Brain microvascular endothelial cell (primary cell): ENCODE measurements at regions not wholly inside any gene's neighbourhood (a gene's known extent, or its start where the extent isn't known, plus 50 kb on each side); places are given as distances from the start of the nearest gene placed in this dataset.

Source experiments
- DNase-seq: peaks from one replicate; pipeline ENCODE4 v3.0.0-alpha.2; 2020
- H3K27ac ChIP-seq: fragments of 250-450 bp; sonication (Bioruptor Pico); 2 replicates; pipeline ENCODE4 v1.5.1; 2020; ENCODE audit warnings: mild to moderate bottlenecking, moderate library complexity
- H3K27me3 ChIP-seq: fragments of 250-450 bp; sonication (Bioruptor Pico); replicated peaks from 2 replicates; pipeline ENCODE4 v1.5.1; 2020; ENCODE audit warnings: mild to moderate bottlenecking
- H3K36me3 ChIP-seq: fragments of 250-450 bp; sonication (Bioruptor Pico); replicated peaks from 2 replicates; pipeline ENCODE4 v1.5.1; 2020; ENCODE audit warnings: mild to moderate bottlenecking
- H3K4me3 ChIP-seq: 2 replicates; pipeline ENCODE4 v1.5.1; 2011; ENCODE audit warnings: low read depth, mild to moderate bottlenecking, control low read depth, low read length, moderate library complexity
- in situ Hi-C: cut with HindIII; loops from 2 replicates; pipeline ENCODE4 v1.10.0; 2017; ENCODE audit warnings: low sequenced_read_pairs, low pct_ligation_motif_present
- TF ChIP-seq, protein P1 (sequence below): IDR thresholded peaks from 2 replicates; pipeline ENCODE4 v1.5.1; 2011; ENCODE audit warnings: low read depth, mild to moderate bottlenecking, moderate library complexity, low read length, control low read depth, inconsistent platforms; ENCODE audit errors: missing control alignments

DNA sequence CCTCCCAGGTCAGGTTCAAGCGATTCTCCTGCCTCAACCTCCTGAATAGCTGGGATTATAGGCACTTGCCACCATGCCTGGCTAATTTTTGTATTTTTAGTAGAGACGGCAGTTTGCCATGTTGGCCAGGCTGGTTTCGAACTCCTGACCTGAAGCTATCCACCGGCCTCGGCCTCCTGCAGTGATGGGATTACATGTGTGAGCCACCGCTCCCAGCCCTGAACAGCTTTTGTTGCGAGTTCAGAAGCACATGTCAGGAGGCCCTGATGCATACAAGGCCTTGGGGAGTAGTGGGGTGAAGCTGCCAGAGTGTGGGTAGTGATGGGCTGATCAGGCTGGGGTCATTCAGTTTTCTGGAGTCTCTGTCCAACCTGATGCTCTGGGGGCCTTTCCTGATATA, 117.0 kb upstream of the C11orf87 start:
- no peaks in the 10 kb centered on the region for H3K36me3 ChIP-seq
- H3K27ac ChIP-seq = no peak overlapping the region
- H3K27me3 ChIP-seq = no peaks in the 10 kb centered on the region
- in situ Hi-C loops = no loop called here
- no peak for DNase-seq
- no peak overlapping the region for H3K4me3 ChIP-seq
- TF ChIP-seq, protein P1, sequence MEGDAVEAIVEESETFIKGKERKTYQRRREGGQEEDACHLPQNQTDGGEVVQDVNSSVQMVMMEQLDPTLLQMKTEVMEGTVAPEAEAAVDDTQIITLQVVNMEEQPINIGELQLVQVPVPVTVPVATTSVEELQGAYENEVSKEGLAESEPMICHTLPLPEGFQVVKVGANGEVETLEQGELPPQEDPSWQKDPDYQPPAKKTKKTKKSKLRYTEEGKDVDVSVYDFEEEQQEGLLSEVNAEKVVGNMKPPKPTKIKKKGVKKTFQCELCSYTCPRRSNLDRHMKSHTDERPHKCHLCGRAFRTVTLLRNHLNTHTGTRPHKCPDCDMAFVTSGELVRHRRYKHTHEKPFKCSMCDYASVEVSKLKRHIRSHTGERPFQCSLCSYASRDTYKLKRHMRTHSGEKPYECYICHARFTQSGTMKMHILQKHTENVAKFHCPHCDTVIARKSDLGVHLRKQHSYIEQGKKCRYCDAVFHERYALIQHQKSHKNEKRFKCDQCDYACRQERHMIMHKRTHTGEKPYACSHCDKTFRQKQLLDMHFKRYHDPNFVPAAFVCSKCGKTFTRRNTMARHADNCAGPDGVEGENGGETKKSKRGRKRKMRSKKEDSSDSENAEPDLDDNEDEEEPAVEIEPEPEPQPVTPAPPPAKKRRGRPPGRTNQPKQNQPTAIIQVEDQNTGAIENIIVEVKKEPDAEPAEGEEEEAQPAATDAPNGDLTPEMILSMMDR = no peak

DNA sequence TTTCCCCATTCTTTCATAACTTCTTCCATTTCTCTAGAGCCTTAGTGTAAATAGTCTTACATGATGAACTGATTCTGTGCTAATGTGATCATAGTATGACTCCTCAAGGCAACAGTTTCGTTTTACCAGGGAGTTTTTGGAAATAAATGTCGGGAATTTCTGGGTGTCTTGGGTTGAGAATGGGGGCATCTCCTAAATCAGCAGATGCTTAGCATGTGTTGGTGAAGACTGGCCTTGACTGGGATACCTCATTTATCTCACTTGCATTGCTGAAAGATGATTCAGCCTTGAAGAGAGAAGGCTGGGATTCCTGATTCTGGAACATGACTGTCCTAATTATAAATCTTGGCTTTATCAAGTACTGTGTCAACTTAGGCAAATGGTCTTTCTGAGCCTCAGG, 115.7 kb upstream of the C11orf87 start:
- Histone ChIP-seq H3K36me3 (no peaks in the 10 kb centered on the region), H3K27me3 (no peaks in the 10 kb centered on the region), H3K27ac (no peak overlapping the region), H3K4me3 (no peak overlapping the region)
- TF ChIP-seq, protein P1 = no peak
- peak; percentile 39 for DNase-seq
- in situ Hi-C loops = no loop called here

DNA sequence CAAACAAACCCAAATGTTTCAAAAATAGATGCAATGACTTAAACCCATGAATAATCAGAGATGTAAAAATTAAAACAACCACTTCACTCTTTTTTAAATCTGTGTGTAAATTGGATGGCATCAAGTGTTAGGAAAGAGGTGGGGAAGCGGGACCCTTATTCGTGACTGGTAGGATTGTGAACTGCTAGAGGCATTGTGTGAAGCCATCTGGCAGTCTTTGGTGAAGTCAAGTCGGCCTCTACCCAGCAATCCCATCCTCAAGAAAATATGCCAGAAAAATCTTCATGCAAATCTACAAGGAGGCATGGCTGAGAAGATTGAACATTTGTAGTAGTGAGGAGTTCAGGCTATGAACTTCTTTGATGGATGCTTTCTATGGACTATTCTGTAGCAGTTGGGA, 114.6 kb upstream of the C11orf87 start:
- DNase-seq = no peak
- H3K27me3 ChIP-seq = no peaks in the 10 kb centered on the region
- TF ChIP-seq, protein P1 = no peak
- H3K27ac ChIP-seq = no peak overlapping the region
- in situ Hi-C loops = no loop called here
- H3K36me3 ChIP-seq = no peaks in the 10 kb centered on the region
- H3K4me3 ChIP-seq = no peak overlapping the region

DNA sequence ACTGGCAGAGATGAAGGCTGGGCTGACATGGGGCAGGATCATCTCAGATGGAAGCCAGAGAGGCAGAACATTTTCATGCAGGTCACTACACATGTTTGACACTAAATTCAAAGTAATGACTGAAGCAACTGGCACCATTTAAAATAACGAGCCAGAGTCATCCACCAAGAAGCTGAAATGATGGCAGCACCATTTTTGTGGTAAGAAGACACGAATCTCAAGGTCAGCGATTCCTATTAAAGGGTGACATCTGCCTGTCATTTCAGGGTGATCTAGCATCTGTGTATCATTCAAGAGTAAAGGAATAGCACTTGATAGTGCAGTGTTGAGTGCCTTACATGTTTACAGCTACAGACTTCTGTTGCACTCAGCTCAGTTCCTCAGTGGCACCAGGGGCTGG, 113.4 kb upstream of the C11orf87 start:
- Histone ChIP-seq H3K4me3 (no peak overlapping the region), H3K36me3 (no peaks in the 10 kb centered on the region), H3K27ac (no peak overlapping the region), H3K27me3 (no peaks in the 10 kb centered on the region)
- TF ChIP-seq, protein P1 = no peak
- in situ Hi-C loops = no loop called here
- DNase-seq = no peak

DNA sequence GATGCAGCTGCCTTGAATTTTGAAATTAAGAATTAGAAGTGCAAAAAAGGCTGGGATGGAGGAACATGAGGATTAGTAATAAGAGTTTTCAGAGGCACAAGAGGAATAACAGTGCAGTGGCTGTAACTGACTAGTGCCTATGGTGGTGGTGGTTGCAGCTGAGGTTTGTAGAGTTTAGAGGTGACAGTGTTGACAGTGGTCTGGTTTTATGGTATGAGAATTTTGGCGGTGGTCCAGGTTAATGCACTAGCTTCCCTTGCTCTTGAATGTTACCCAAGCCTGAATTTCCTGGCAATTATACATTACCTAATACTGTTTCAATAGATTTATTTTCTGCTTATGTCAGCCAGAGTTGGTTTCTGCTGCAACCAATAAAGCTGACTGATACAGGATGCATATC, 112.8 kb upstream of the C11orf87 start:
- Histone ChIP-seq H3K36me3 (no peaks in the 10 kb centered on the region), H3K27ac (no peak overlapping the region), H3K4me3 (no peak overlapping the region), H3K27me3 (no peaks in the 10 kb centered on the region)
- TF ChIP-seq, protein P1 = no peak
- DNase-seq = peak; percentile 24
- in situ Hi-C loops = no loop called here

DNA sequence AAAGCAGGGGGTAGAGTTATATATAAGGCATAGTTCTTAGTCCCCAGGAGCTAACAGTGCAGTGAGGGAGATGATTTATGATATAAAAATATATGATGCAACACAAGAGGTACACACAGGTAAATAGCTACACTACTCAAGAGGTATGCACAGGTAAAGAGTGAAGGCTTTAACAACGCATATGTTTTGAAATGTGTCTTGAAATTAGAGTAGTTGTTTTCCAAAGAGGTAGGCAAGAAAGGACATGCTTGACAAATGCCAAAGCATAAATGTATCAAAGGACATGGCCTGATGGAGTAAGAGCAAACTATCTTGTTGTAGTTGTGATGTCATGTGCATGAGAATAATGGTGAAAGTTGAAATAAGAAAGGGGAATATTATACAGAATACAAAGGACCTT, 104.3 kb upstream of the C11orf87 start:
- in situ Hi-C loops = no loop called here
- H3K27ac ChIP-seq = no peak overlapping the region
- H3K27me3 ChIP-seq = no peaks in the 10 kb centered on the region
- no peak overlapping the region for H3K4me3 ChIP-seq
- TF ChIP-seq, protein P1 = no peak
- H3K36me3 ChIP-seq = no peaks in the 10 kb centered on the region
- no peak for DNase-seq
